Kasumi-1 (cell line): ENCODE measurements at regions not wholly inside any gene's neighbourhood (a gene's known extent, or its start where the extent isn't known, plus 50 kb on each side); places are given as distances from the start of the nearest gene placed in this dataset.
"Not testable (repeated sequence)": the region's sequence is repeated elsewhere in the genome, so short reads cannot be mapped to it uniquely, and the experiment has no call there.

ENCODE experiments used
- DNase-seq, 2 experiments: peaks; one replicate each; lab custom pipeline; 2025; lab: John Stamatoyannopoulos, UW

DNA sequence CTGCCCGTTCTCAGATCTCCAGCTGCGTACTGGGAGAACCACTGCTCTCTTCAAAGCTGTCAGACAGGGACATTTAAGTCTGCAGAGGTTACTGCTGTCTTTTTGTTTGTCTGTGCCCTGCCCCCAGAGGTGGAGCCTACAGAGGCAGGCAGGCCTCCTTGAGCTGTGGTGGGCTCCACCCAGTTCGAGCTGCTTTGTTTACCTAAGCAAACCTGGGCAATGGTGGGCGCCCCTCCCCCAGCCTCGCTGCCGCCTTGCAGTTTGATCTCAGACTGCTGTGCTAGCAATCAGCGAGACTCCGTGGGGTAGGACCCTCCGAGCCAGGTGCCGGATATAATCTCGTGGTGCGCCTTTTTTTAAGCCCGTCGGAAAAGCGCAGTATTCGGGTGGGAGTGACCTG lies 66.2 kb upstream of the GPR141 start:
- not testable (repeated sequence) for DNase-seq

DNA sequence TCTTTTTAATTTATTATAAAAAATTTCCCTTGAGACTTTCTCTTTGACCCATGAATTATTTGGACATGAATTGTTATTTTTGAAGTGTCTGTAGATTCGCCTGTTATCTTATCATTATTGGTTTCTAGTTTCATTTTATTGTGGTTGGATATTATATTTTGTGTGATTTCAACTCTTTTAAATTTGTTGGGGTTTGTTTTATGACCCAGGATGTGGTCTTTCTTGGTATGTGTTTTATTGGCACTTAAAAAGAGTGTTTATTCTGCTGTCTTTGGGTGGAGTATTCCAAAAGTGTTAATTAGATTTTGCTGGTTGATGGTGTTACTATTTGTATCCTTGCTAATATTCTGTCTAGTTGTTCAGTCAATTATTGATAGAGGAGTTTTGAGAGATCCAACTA lies 50.5 kb upstream of the GPR141 start:
- no peak for DNase-seq
